ENCODE measurements at regions not wholly inside any gene's neighbourhood (a gene's known extent, or its start where the extent isn't known, plus 50 kb on each side); places are given as distances from the start of the nearest gene placed in this dataset.
"Not testable (repeated sequence)": the region's sequence is repeated elsewhere in the genome, so short reads cannot be mapped to it uniquely, and the experiment has no call there.

DNA sequence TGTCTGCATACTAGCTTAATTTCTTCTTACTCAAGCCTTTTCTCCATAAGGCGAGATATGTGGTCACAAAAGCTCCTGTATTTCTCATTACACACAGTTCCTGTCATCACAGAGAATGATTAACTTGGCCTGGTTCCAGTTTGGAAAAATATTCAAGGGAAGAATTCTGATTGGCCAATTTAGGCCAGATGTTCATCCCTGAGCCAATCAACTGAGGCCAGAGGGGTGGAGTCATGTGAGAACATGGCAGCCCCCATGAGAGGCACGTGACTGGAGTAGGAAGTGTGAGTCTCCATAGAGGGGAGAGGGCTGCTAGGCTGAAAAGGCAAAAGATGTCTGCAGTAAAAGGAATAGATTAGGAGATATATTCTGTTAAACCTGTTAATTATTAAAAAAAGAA lies 167.5 kb upstream of the FRG2C start:
- not testable (repeated sequence) for TF ChIP-seq YY1 (IDR thresholded peaks at IDR 0.05; ENCODE audit: insufficient read depth, insufficient read length); SUZ12 (IDR thresholded peaks at IDR 0.05; ENCODE audit: extremely low read depth, insufficient read depth, insufficient read length)

Measured in NT2/D1 (cell line).